ENCODE measurements at regions not wholly inside any gene's neighbourhood (a gene's known extent, or its start where the extent isn't known, plus 50 kb on each side); places are given as distances from the start of the nearest gene placed in this dataset.

DNA sequence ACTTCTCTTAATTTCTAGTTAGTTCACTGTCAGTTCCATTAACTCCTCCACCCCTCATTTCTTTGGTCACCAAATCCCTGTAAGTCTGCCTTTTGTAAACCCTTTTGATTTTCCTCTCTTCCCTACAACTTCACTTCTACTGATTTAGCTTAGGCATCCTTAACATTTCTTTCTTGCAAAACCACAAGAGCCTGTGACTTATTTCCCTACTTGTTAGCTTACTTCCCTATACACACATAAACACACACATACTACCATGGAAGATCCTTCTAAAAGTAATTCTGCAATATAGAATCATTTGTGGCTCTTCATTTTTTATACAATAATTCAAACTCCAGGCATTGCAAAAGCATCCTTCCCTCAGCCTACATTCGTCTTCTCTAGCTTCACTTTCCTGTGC, 494.3 kb upstream of the USP15 start:
- Histone ChIP-seq H2AFZ (ENCODE audit: control insufficient read depth, low read length) (no peak overlapping the region), H3K27ac (ENCODE audit: control insufficient read depth, insufficient read depth, low read length) (no peak overlapping the region)

DNA sequence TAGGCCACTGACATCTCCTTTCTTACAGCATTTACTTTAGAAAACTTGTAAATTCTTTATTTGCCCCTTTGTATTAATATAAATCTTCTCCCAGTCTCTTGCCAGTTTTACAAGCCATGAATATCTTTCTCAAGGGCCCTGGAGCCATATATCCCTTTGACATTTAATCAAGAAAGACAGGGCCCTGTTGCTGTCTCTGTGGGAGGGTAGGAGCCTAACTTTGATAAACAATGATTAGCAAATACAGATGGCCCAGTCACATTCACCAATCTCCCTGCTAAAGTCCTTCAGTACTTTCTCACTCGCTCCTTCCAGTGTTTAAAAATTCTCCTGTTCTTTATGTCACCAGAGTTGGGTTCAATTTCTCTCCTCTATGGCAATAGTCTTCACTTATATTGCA, 479.8 kb upstream of the USP15 start:
- H3K4me2 ChIP-seq (ENCODE audit: control insufficient read depth, extremely low read depth, insufficient read depth, low read depth, low read length), result no peak overlapping the region
- dilution Hi-C loops (cut with MboI; ENCODE audit: extremely low pct_ligation_motif_present, low sequenced_read_pairs), result no loop called here
- no peaks in the 10 kb centered on the region for H4K20me1 ChIP-seq (ENCODE audit: control insufficient read depth, extremely low read depth, insufficient read depth, low read length)
- no peak overlapping the region for H2AFZ ChIP-seq (ENCODE audit: control insufficient read depth, low read length)
- no peak overlapping the region for H3K9ac ChIP-seq (ENCODE audit: control insufficient read depth, extremely low read depth, insufficient read depth, low read length)
- TF ChIP-seq, protein P1, sequence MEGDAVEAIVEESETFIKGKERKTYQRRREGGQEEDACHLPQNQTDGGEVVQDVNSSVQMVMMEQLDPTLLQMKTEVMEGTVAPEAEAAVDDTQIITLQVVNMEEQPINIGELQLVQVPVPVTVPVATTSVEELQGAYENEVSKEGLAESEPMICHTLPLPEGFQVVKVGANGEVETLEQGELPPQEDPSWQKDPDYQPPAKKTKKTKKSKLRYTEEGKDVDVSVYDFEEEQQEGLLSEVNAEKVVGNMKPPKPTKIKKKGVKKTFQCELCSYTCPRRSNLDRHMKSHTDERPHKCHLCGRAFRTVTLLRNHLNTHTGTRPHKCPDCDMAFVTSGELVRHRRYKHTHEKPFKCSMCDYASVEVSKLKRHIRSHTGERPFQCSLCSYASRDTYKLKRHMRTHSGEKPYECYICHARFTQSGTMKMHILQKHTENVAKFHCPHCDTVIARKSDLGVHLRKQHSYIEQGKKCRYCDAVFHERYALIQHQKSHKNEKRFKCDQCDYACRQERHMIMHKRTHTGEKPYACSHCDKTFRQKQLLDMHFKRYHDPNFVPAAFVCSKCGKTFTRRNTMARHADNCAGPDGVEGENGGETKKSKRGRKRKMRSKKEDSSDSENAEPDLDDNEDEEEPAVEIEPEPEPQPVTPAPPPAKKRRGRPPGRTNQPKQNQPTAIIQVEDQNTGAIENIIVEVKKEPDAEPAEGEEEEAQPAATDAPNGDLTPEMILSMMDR (optimal IDR thresholded peaks at IDR 0.05 in 1 of 3, IDR thresholded peaks at IDR 0.05 in 1 of 3, conservative IDR thresholded peaks at IDR 0.05 in 1 of 3; ENCODE audit: extremely low read depth in 1 of 3, insufficient read depth in 2 of 3, low read length in 3 of 3), result no peak
- no peak for TF ChIP-seq EZH2 (IDR thresholded peaks at IDR 0.05; ENCODE audit: low read length)
- H3K4me3 ChIP-seq (ENCODE audit: control insufficient read depth in 2 of 3, extremely low read depth in 1 of 3, insufficient read depth in 2 of 3, low read depth in 1 of 3, low read length in 3 of 3), result no peak overlapping the region
- FAIRE-seq (no peak), DNase-seq (ENCODE audit: low read depth, low spot score) (no peak)
- H3K4me1 ChIP-seq (ENCODE audit: control insufficient read depth, extremely low read depth, insufficient read depth, low read length), result no peaks in the 10 kb centered on the region
- H3K9me3 ChIP-seq (ENCODE audit: control insufficient read depth, low read depth, low read length), result no peaks in the 10 kb centered on the region
- no peaks in the 10 kb centered on the region for H3K36me3 ChIP-seq (ENCODE audit: control insufficient read depth in 2 of 2, extremely low read depth in 1 of 2, insufficient read depth in 2 of 2, low read length in 2 of 2)
- H3K27me3 ChIP-seq (ENCODE audit: control insufficient read depth, extremely low read depth, insufficient read depth, low read length), result no peaks in the 10 kb centered on the region
- no peaks in the 10 kb centered on the region for H3K9me1 ChIP-seq (ENCODE audit: control insufficient read depth, extremely low read depth, insufficient read depth, low read length)
- H3K27ac ChIP-seq (ENCODE audit: control insufficient read depth, insufficient read depth, low read length), result no peak overlapping the region
- no peaks in the 10 kb centered on the region for H3K79me2 ChIP-seq (ENCODE audit: control insufficient read depth, insufficient read depth, low read length)

More for the DNA sequence above, 494.3 kb upstream of the USP15 start:
- no peak for DNase-seq (ENCODE audit: low read depth, low spot score)
- Histone ChIP-seq H3K4me2 (ENCODE audit: control insufficient read depth, extremely low read depth, insufficient read depth, low read depth, low read length) (no peak overlapping the region), H3K4me3 (ENCODE audit: control insufficient read depth in 2 of 3, extremely low read depth in 1 of 3, insufficient read depth in 2 of 3, low read depth in 1 of 3, low read length in 3 of 3) (no peak overlapping the region), H3K27me3 (ENCODE audit: control insufficient read depth, extremely low read depth, insufficient read depth, low read length) (no peaks in the 10 kb centered on the region), H3K79me2 (ENCODE audit: control insufficient read depth, insufficient read depth, low read length) (no peaks in the 10 kb centered on the region), H3K9ac (ENCODE audit: control insufficient read depth, extremely low read depth, insufficient read depth, low read length) (no peak overlapping the region), H4K20me1 (ENCODE audit: control insufficient read depth, extremely low read depth, insufficient read depth, low read length) (no peaks in the 10 kb centered on the region), H3K9me1 (ENCODE audit: control insufficient read depth, extremely low read depth, insufficient read depth, low read length) (no peaks in the 10 kb centered on the region), H3K36me3 (ENCODE audit: control insufficient read depth in 2 of 2, extremely low read depth in 1 of 2, insufficient read depth in 2 of 2, low read length in 2 of 2) (no peaks in the 10 kb centered on the region), H3K9me3 (ENCODE audit: control insufficient read depth, low read depth, low read length) (no peaks in the 10 kb centered on the region), H3K4me1 (ENCODE audit: control insufficient read depth, extremely low read depth, insufficient read depth, low read length) (no peaks in the 10 kb centered on the region)
- dilution Hi-C loops (cut with MboI; ENCODE audit: extremely low pct_ligation_motif_present, low sequenced_read_pairs), result no loop called here
- TF ChIP-seq, protein P1 (optimal IDR thresholded peaks at IDR 0.05 in 1 of 3, IDR thresholded peaks at IDR 0.05 in 1 of 3, conservative IDR thresholded peaks at IDR 0.05 in 1 of 3; ENCODE audit: extremely low read depth in 1 of 3, insufficient read depth in 2 of 3, low read length in 3 of 3), result no peak
- no peak for TF ChIP-seq EZH2 (IDR thresholded peaks at IDR 0.05; ENCODE audit: low read length)
- FAIRE-seq, result no peak
